ENCODE measurements at regions not wholly inside any gene's neighbourhood (a gene's known extent, or its start where the extent isn't known, plus 50 kb on each side); places are given as distances from the start of the nearest gene placed in this dataset.

DNA sequence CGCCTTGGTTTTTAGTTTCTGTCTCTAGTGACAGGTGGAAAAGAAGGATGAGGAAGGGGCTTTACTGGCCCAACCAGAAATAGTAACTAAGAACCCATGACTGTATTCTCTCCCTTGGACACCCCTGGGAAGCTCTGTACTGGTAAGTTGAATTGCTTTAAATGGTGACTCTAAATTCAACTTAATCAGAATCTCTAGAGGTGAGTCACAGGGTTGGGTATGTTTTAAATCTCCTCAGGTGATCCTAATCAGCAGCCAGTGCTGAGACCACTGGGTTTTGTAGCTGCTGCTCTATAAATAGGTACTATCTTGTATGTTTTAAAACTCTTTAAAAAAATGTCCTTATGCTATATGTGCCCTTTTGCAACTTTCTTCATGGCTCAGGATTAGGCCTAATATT, 314.0 kb upstream of the ECI2 start:
- TF ChIP-seq CTCF (IDR thresholded peaks at IDR 0.05): no peak
- H3K4me1 Mint-ChIP-seq (ENCODE audit: unreplicated experiment): peaks cover 5% of the 10 kb centered on the region
- DNase-seq (ENCODE audit: extremely low spot score, unreplicated experiment): no peak
- H3K9me3 Mint-ChIP-seq (ENCODE audit: unreplicated experiment): peaks cover 19% of the 10 kb centered on the region
- no peaks in the 10 kb centered on the region for H3K36me3 Mint-ChIP-seq (ENCODE audit: unreplicated experiment)
- H3K27ac Mint-ChIP-seq (ENCODE audit: unreplicated experiment): no peak overlapping the region
- no peaks in the 10 kb centered on the region for H3K27me3 Mint-ChIP-seq (ENCODE audit: unreplicated experiment)
- no peak overlapping the region for H3K4me3 Mint-ChIP-seq (ENCODE audit: unreplicated experiment)

DNA sequence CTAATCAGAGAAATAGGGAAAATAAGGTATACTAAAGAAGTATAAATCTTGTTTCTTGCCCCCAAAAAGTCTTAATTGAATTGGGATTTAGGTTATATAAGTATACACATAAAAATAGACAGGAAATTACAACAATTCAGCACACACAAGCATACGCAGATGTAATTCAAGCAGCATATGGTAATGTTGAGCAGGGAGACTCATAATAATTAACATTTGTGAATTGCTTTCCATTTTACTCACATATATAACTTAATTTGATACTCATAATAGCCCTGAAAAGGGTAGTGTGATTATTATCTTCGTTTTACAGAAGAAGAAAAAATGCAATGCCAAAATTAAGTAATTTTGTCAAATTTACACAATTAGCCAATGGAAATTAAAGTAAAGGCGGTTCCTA, 313.5 kb upstream of the ECI2 start:
- Mint-ChIP-seq H3K4me3 (ENCODE audit: unreplicated experiment) (no peak overlapping the region), H3K9me3 (ENCODE audit: unreplicated experiment) (peaks cover 19% of the 10 kb centered on the region), H3K36me3 (ENCODE audit: unreplicated experiment) (no peaks in the 10 kb centered on the region), H3K27ac (ENCODE audit: unreplicated experiment) (no peak overlapping the region), H3K4me1 (ENCODE audit: unreplicated experiment) (peaks cover 5% of the 10 kb centered on the region), H3K27me3 (ENCODE audit: unreplicated experiment) (no peaks in the 10 kb centered on the region)
- no peak for DNase-seq (ENCODE audit: extremely low spot score, unreplicated experiment)
- no peak for TF ChIP-seq CTCF (IDR thresholded peaks at IDR 0.05)

DNA sequence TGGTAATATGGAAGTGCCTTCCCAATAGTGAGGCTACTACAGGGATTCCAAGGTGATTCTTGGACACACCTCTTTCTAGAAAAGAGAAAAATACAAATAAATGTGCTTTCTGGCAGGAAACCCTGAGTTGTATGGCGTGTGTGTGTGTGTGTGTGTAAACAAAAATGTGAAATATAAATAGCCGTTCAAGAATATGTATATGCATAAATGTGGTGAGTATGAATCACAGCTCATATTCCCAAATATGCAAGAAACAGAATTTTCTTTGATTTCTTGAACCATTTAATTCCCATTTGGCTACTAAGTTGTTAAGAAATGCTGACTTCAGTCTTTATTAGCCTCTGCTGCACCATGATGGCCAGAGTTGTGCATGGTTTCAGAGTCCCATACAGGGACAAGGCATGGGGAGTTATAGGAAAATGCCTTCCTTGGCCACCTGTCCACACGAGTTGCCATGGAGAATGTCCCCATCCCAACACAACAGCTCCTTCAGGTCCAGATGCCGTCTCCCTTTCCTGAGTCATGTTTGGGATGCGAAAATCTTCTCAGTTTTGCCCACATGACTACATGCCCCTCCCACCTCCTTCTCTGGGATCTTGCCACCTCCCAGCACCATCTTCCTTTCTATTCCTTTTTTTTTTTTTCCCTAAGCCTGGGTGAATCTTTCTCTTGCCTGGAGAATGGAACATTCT, 312.4 kb upstream of the ECI2 start:
- Mint-ChIP-seq H3K4me3 (ENCODE audit: unreplicated experiment) (no peak overlapping the region), H3K27me3 (ENCODE audit: unreplicated experiment) (no peaks in the 10 kb centered on the region), H3K36me3 (ENCODE audit: unreplicated experiment) (no peaks in the 10 kb centered on the region), H3K9me3 (ENCODE audit: unreplicated experiment) (peaks cover 19% of the 10 kb centered on the region), H3K27ac (ENCODE audit: unreplicated experiment) (no peak overlapping the region), H3K4me1 (ENCODE audit: unreplicated experiment) (peaks cover 5% of the 10 kb centered on the region)
- no peak for DNase-seq (ENCODE audit: extremely low spot score, unreplicated experiment)
- no peak for TF ChIP-seq CTCF (IDR thresholded peaks at IDR 0.05)

GRCh38 chr6:4446982-4447381, 311.6 kb upstream of the ECI2 start:
- H3K4me3 Mint-ChIP-seq (ENCODE audit: unreplicated experiment): no peak overlapping the region
- peaks cover 13% of the 10 kb centered on the region for H3K9me3 Mint-ChIP-seq (ENCODE audit: unreplicated experiment)
- no peaks in the 10 kb centered on the region for H3K27me3 Mint-ChIP-seq (ENCODE audit: unreplicated experiment)
- no peaks in the 10 kb centered on the region for H3K36me3 Mint-ChIP-seq (ENCODE audit: unreplicated experiment)
- TF ChIP-seq CTCF (IDR thresholded peaks at IDR 0.05): no peak
- H3K4me1 Mint-ChIP-seq (ENCODE audit: unreplicated experiment): peaks cover 5% of the 10 kb centered on the region
- DNase-seq (ENCODE audit: extremely low spot score, unreplicated experiment): no peak
- H3K27ac Mint-ChIP-seq (ENCODE audit: unreplicated experiment): no peak overlapping the region

DNA sequence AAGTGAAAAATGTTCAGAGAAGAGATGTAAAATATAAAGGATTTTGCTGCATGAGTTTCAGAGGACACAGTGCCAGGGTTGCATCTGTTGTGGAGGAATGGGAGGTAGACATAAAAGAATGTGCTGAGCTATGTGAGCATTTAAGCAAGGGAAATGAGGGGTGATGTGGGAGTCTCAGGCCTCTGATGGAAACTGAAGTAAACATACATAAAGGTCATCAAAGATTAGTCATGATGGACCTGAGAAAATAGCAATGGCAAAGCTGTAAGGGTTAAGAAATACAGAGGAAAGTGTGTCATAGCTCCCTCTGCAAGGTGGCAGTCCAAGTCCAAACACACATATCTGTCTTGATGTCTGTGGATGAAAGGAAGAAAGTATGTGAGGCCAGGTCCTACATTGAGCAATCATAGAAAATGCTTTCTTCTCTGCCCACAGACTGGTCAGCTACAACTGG, 306.6 kb upstream of the ECI2 start:
- no peaks in the 10 kb centered on the region for H3K27me3 Mint-ChIP-seq (ENCODE audit: unreplicated experiment)
- peaks cover 3% of the 10 kb centered on the region for H3K4me1 Mint-ChIP-seq (ENCODE audit: unreplicated experiment)
- no peak overlapping the region for H3K4me3 Mint-ChIP-seq (ENCODE audit: unreplicated experiment)
- H3K36me3 Mint-ChIP-seq (ENCODE audit: unreplicated experiment): no peaks in the 10 kb centered on the region
- H3K27ac Mint-ChIP-seq (ENCODE audit: unreplicated experiment): no peak overlapping the region
- no peak for TF ChIP-seq CTCF (IDR thresholded peaks at IDR 0.05)
- DNase-seq (ENCODE audit: extremely low spot score, unreplicated experiment): no peak
- H3K9me3 Mint-ChIP-seq (ENCODE audit: unreplicated experiment): peaks cover 3% of the 10 kb centered on the region
